Skeletal muscle tissue (tissue), 3 donors: ENCODE measurements at regions not wholly inside any gene's neighbourhood (a gene's known extent, or its start where the extent isn't known, plus 50 kb on each side); places are given as distances from the start of the nearest gene placed in this dataset.
A peak's percentile ranks its signal among the peaks of the same experiment; 100 is the strongest.

Source experiments
- H3K27ac ChIP-seq: one replicate; pipeline ENCODE4 v1.7.0; 2013; ENCODE audit warnings: mild to moderate bottlenecking, low read depth, low read length, inconsistent platforms
- H3K27me3 ChIP-seq, 3 donors: one replicate each; pipeline ENCODE4 v1.7.0; 2013; ENCODE audit warnings: low read length in 3 of 3; ENCODE audit not compliant: control insufficient read depth in 3 of 3, insufficient read depth in 3 of 3
- H3K36me3 ChIP-seq, 3 donors: one replicate each; pipeline ENCODE4 v1.7.0; 2013; ENCODE audit warnings: low read length in 3 of 3; ENCODE audit not compliant: control insufficient read depth in 3 of 3, insufficient read depth in 3 of 3
- H3K4me1 ChIP-seq, 3 donors: one replicate each; pipeline ENCODE4 v1.7.0; 2013; ENCODE audit warnings: low read length in 3 of 3, mild to moderate bottlenecking in 3 of 3; ENCODE audit not compliant: control insufficient read depth in 3 of 3, insufficient read depth in 3 of 3
- H3K4me3 ChIP-seq, 3 donors: one replicate each; pipeline ENCODE4 v1.7.0; 2013; ENCODE audit warnings: low read length in 3 of 3
- H3K9ac ChIP-seq, 3 donors: one replicate each; pipeline ENCODE4 v1.7.0; 2013; ENCODE audit warnings: low read length in 3 of 3, mild to moderate bottlenecking in 3 of 3, moderate library complexity in 2 of 3, low read depth in 1 of 3
- H3K9me3 ChIP-seq, 3 donors: one replicate each; pipeline ENCODE4 v1.7.0; 2013; ENCODE audit warnings: low read length in 3 of 3; ENCODE audit not compliant: control insufficient read depth in 3 of 3
- donor health status: Osteomylitis.

- H3K9ac ChIP-seq: no peak overlapping the region
- no peak overlapping the region for H3K4me3 ChIP-seq
- H3K36me3 ChIP-seq: no peaks in the 10 kb centered on the region
- H3K4me1 ChIP-seq: peaks cover 0 to 23% (median 8%) of the 10 kb centered on the region in 3 donors
- H3K27ac ChIP-seq: no peak overlapping the region
- H3K9me3 ChIP-seq: no peaks in the 10 kb centered on the region
- no peaks in the 10 kb centered on the region for H3K27me3 ChIP-seq
Measured at GRCh38 chr1:184907500-184907899, 66.8 kb downstream of the NIBAN1 start.

GRCh38 chr1:184906761-184907160 is 67.5 kb downstream of the NIBAN1 start:
- Histone ChIP-seq H3K27me3 (no peaks in the 10 kb centered on the region), H3K9ac (no peak overlapping the region), H3K27ac (no peak overlapping the region), H3K36me3 (no peaks in the 10 kb centered on the region), H3K9me3 (no peaks in the 10 kb centered on the region), H3K4me3 (no peak overlapping the region), H3K4me1 (peaks cover 0 to 23% (median 8%) of the 10 kb centered on the region in 3 donors)

GRCh38 chr1:184905601-184906322 is 68.5 kb downstream of the NIBAN1 start:
- Histone ChIP-seq H3K27me3 (no peaks in the 10 kb centered on the region), H3K9me3 (no peaks in the 10 kb centered on the region), H3K27ac (no peak overlapping the region), H3K4me3 (no peak overlapping the region), H3K4me1 (peaks cover 0 to 22% (median 8%) of the 10 kb centered on the region in 3 donors), H3K36me3 (no peaks in the 10 kb centered on the region), H3K9ac (no peak overlapping the region)

- Histone ChIP-seq H3K4me1 (peaks cover 0 to 11% (median 0%) of the 10 kb centered on the region in 3 donors), H3K9me3 (no peaks in the 10 kb centered on the region), H3K36me3 (peaks cover 0 to 3% (median 0%) of the 10 kb centered on the region in 3 donors), H3K27me3 (no peaks in the 10 kb centered on the region), H3K27ac (no peak overlapping the region), H3K9ac (no peak overlapping the region), H3K4me3 (no peak overlapping the region)
Measured at GRCh38 chr1:184903111-184903692, 71.1 kb downstream of the NIBAN1 start.

- H3K36me3 ChIP-seq: peaks cover 0 to 10% (median 0%) of the 10 kb centered on the region in 3 donors
- H3K9ac ChIP-seq: no peak overlapping the region
- no peaks in the 10 kb centered on the region for H3K9me3 ChIP-seq
- H3K4me3 ChIP-seq: peak overlapping the region in 1 of 3 donors; percentile 12
- H3K27ac ChIP-seq: no peak overlapping the region
- H3K4me1 ChIP-seq: peaks cover 0 to 3% (median 0%) of the 10 kb centered on the region in 3 donors
- no peaks in the 10 kb centered on the region for H3K27me3 ChIP-seq
Measured at GRCh38 chr1:184900507-184900906, 73.8 kb downstream of the NIBAN1 start.

- H3K9me3 ChIP-seq: no peaks in the 10 kb centered on the region
- no peak overlapping the region for H3K27ac ChIP-seq
- peaks cover 0 to 10% (median 0%) of the 10 kb centered on the region in 3 donors for H3K36me3 ChIP-seq
- H3K27me3 ChIP-seq: no peaks in the 10 kb centered on the region
- H3K9ac ChIP-seq: no peak overlapping the region
- no peak overlapping the region for H3K4me3 ChIP-seq
- H3K4me1 ChIP-seq: peaks cover 5 to 20% (median 7%) of the 10 kb centered on the region in 3 donors
Measured at GRCh38 chr1:184896000-184896399, 78.3 kb downstream of the NIBAN1 start.

- H3K4me1 ChIP-seq: peaks cover 14 to 29% (median 16%) of the 10 kb centered on the region in 3 donors
- no peak overlapping the region for H3K9ac ChIP-seq
- no peaks in the 10 kb centered on the region for H3K9me3 ChIP-seq
- no peaks in the 10 kb centered on the region for H3K27me3 ChIP-seq
- H3K27ac ChIP-seq: peak overlapping the region; percentile 57
- H3K36me3 ChIP-seq: peaks cover 0 to 10% (median 0%) of the 10 kb centered on the region in 3 donors
- no peak overlapping the region for H3K4me3 ChIP-seq
Measured at GRCh38 chr1:184895086-184895485, 79.2 kb downstream of the NIBAN1 start.

- no peaks in the 10 kb centered on the region for H3K9me3 ChIP-seq
- no peaks in the 10 kb centered on the region for H3K27me3 ChIP-seq
- H3K4me1 ChIP-seq: peaks cover 25 to 38% (median 30%) of the 10 kb centered on the region in 3 donors
- H3K9ac ChIP-seq: no peak overlapping the region
- H3K27ac ChIP-seq: peak overlapping the region; percentile 57
- no peak overlapping the region for H3K4me3 ChIP-seq
- peaks cover 0 to 10% (median 0%) of the 10 kb centered on the region in 3 donors for H3K36me3 ChIP-seq
Measured at GRCh38 chr1:184893695-184894094, 80.6 kb downstream of the NIBAN1 start.

- no peak overlapping the region for H3K9ac ChIP-seq
- H3K4me3 ChIP-seq: no peak overlapping the region
- H3K36me3 ChIP-seq: no peaks in the 10 kb centered on the region
- H3K27ac ChIP-seq: peak overlapping the region; percentile 26
- peaks cover 25 to 44% (median 35%) of the 10 kb centered on the region in 3 donors for H3K4me1 ChIP-seq
- no peaks in the 10 kb centered on the region for H3K27me3 ChIP-seq
- H3K9me3 ChIP-seq: no peaks in the 10 kb centered on the region
Measured at GRCh38 chr1:184892116-184892515, 82.2 kb downstream of the NIBAN1 start.

- Histone ChIP-seq H3K9ac (no peak overlapping the region), H3K9me3 (no peaks in the 10 kb centered on the region), H3K4me1 (peaks cover 25 to 44% (median 35%) of the 10 kb centered on the region in 3 donors), H3K27ac (peak overlapping the region; percentile 71), H3K36me3 (no peaks in the 10 kb centered on the region), H3K27me3 (no peaks in the 10 kb centered on the region), H3K4me3 (no peak overlapping the region)
Measured at GRCh38 chr1:184891440-184891839, 82.9 kb downstream of the NIBAN1 start.
